Cardiac muscle cell (in vitro differentiated cells and primary cell): ENCODE measurements at regions not wholly inside any gene's neighbourhood (a gene's known extent, or its start where the extent isn't known, plus 50 kb on each side); places are given as distances from the start of the nearest gene placed in this dataset.

Source experiments
- DNase-seq, 2 donors: peaks; one replicate each; pipeline versions ENCODE4 v3.0.0 to v3.0.0-alpha.2; 2010 to 2017; ENCODE audit warnings: low read depth in 1 of 2, low spot score in 1 of 2
- H3K27ac ChIP-seq: fragments of 200-600 bp; sonication (generic); 2 replicates; pipeline ENCODE4 v1.5.1; 2016
- H3K27me3 ChIP-seq: fragments of 200-600 bp; sonication (generic); 2 replicates; pipeline ENCODE4 v1.6.0; 2016; ENCODE audit warnings: control low read depth
- H3K36me3 ChIP-seq: fragments of 200-600 bp; sonication (generic); 2 replicates; pipeline ENCODE4 v1.5.1; 2016; ENCODE audit warnings: control low read depth
- H3K4me1 ChIP-seq: fragments of 200-600 bp; sonication (generic); 2 replicates; pipeline ENCODE4 v1.8.1; 2017; ENCODE audit warnings: low read depth, mild to moderate bottlenecking, mixed run types
- H3K4me3 ChIP-seq: fragments of 200-600 bp; sonication (generic); 2 replicates; pipeline ENCODE4 v1.5.1; 2016; ENCODE audit warnings: mild to moderate bottlenecking
- H3K9me3 ChIP-seq: fragments of 200-600 bp; sonication (generic); 2 replicates; pipeline ENCODE4 v1.5.1; 2017; ENCODE audit warnings: low read depth, mild to moderate bottlenecking, control low read depth
- CTCF ChIP-seq: IDR thresholded peaks from 2 replicates; pipeline ENCODE4 v1.5.1; 2012; ENCODE audit warnings: low read depth, mild to moderate bottlenecking, low read length

- no peak for TF ChIP-seq CTCF
- Histone ChIP-seq H3K4me1 (peaks cover 8% of the 10 kb centered on the region), H3K27me3 (no peaks in the 10 kb centered on the region), H3K27ac (no peak overlapping the region), H3K4me3 (no peak overlapping the region), H3K36me3 (no peaks in the 10 kb centered on the region), H3K9me3 (no peaks in the 10 kb centered on the region)
- peak in 1 of 2 donors; percentile 74 for DNase-seq
Observed at GRCh38 chr3:72485641-72486040, 362.6 kb downstream of the SHQ1 start.

- no peak overlapping the region for H3K27ac ChIP-seq
- no peak for DNase-seq
- no peak for TF ChIP-seq CTCF
- peaks cover 7% of the 10 kb centered on the region for H3K4me1 ChIP-seq
- no peaks in the 10 kb centered on the region for H3K36me3 ChIP-seq
- no peak overlapping the region for H3K4me3 ChIP-seq
- H3K9me3 ChIP-seq, result no peaks in the 10 kb centered on the region
- H3K27me3 ChIP-seq, result no peaks in the 10 kb centered on the region
Observed at GRCh38 chr3:72483554-72484104, 364.6 kb downstream of the SHQ1 start.

- H3K4me1 ChIP-seq, result peaks cover 7% of the 10 kb centered on the region
- peak overlapping the region; percentile 19 for H3K27ac ChIP-seq
- TF ChIP-seq CTCF, result no peak
- no peaks in the 10 kb centered on the region for H3K9me3 ChIP-seq
- no peaks in the 10 kb centered on the region for H3K27me3 ChIP-seq
- H3K36me3 ChIP-seq, result no peaks in the 10 kb centered on the region
- peak; percentile 22 to 81 for DNase-seq
- H3K4me3 ChIP-seq, result no peak overlapping the region
Observed at GRCh38 chr3:72482589-72483321, 365.5 kb downstream of the SHQ1 start.

- H3K27me3 ChIP-seq, result no peaks in the 10 kb centered on the region
- no peak for TF ChIP-seq CTCF
Observed at GRCh38 chr3:72481542-72481941, 366.7 kb downstream of the SHQ1 start.

GRCh38 chr3:72480366-72480765 is 367.9 kb downstream of the SHQ1 start:
- no peaks in the 10 kb centered on the region for H3K27me3 ChIP-seq
- no peak overlapping the region for H3K4me3 ChIP-seq
- no peak overlapping the region for H3K27ac ChIP-seq
- H3K36me3 ChIP-seq, result no peaks in the 10 kb centered on the region
- no peaks in the 10 kb centered on the region for H3K9me3 ChIP-seq
- no peak for DNase-seq
- no peak for TF ChIP-seq CTCF
- peaks cover 7% of the 10 kb centered on the region for H3K4me1 ChIP-seq

More at GRCh38 chr3:72481542-72481941, 366.7 kb downstream of the SHQ1 start:
- peaks cover 7% of the 10 kb centered on the region for H3K4me1 ChIP-seq
- DNase-seq, result no peak
- H3K9me3 ChIP-seq, result no peaks in the 10 kb centered on the region
- no peaks in the 10 kb centered on the region for H3K36me3 ChIP-seq
- no peak overlapping the region for H3K4me3 ChIP-seq
- H3K27ac ChIP-seq, result no peak overlapping the region
